Mesothelial cell of epicardium (in vitro differentiated cells): ENCODE measurements at regions not wholly inside any gene's neighbourhood (a gene's known extent, or its start where the extent isn't known, plus 50 kb on each side); places are given as distances from the start of the nearest gene placed in this dataset.

Source experiments
- DNase-seq, 2 experiments: peaks; one replicate each; pipeline ENCODE4 v3.0.0; 2021; ENCODE audit warnings: low spot score in 2 of 2; ENCODE audit not compliant: unreplicated experiment in 2 of 2
- H3K27ac Mint-ChIP-seq: 2 replicates; pipeline ENCODE4 v1.8.0; 2021; ENCODE audit warnings: mixed read lengths
- H3K27me3 Mint-ChIP-seq: 2 replicates; pipeline ENCODE4 v1.8.0; 2021; ENCODE audit warnings: low read depth, mixed read lengths
- H3K36me3 Mint-ChIP-seq: 2 replicates; pipeline ENCODE4 v1.8.0; 2021; ENCODE audit warnings: mixed read lengths
- H3K4me1 Mint-ChIP-seq: 2 replicates; pipeline ENCODE4 v1.8.0; 2021; ENCODE audit warnings: mixed read lengths
- H3K4me3 Mint-ChIP-seq: 2 replicates; pipeline ENCODE4 v1.8.0; 2021; ENCODE audit warnings: mild to moderate bottlenecking, moderate library complexity, mixed read lengths
- H3K9me3 Mint-ChIP-seq: 2 replicates; pipeline ENCODE4 v1.8.0; 2021; ENCODE audit warnings: mixed read lengths
- CTCF ChIP-seq: fragments of 200-600 bp; sonication (generic); IDR thresholded peaks from one replicate; pipeline ENCODE4 v1.5.0; 2021; ENCODE audit warnings: antibody characterized with exemption; ENCODE audit not compliant: unreplicated experiment

GRCh38 chr11:19605520-19606371, 106.9 kb upstream of the NAV2 start:
- Mint-ChIP-seq H3K9me3 (peaks cover 17% of the 10 kb centered on the region), H3K4me1 (peaks cover 4% of the 10 kb centered on the region), H3K27me3 (peaks cover 6% of the 10 kb centered on the region), H3K36me3 (no peaks in the 10 kb centered on the region), H3K4me3 (no peak overlapping the region), H3K27ac (no peak overlapping the region)
- no peak for TF ChIP-seq CTCF
- DNase-seq, result no peak

- H3K27me3 Mint-ChIP-seq, result peaks cover 3% of the 10 kb centered on the region
- H3K27ac Mint-ChIP-seq, result no peak overlapping the region
- peaks cover 4% of the 10 kb centered on the region for H3K4me1 Mint-ChIP-seq
- peaks cover 14% of the 10 kb centered on the region for H3K9me3 Mint-ChIP-seq
- no peak for TF ChIP-seq CTCF
- no peak overlapping the region for H3K4me3 Mint-ChIP-seq
- no peak for DNase-seq
- no peaks in the 10 kb centered on the region for H3K36me3 Mint-ChIP-seq
These were observed 107.8 kb upstream of the NAV2 start for GRCh38 chr11:19604679-19605375.

GRCh38 chr11:19603771-19604170, 108.9 kb upstream of the NAV2 start:
- peaks cover 2% of the 10 kb centered on the region for H3K4me1 Mint-ChIP-seq
- no peak for TF ChIP-seq CTCF
- peaks cover 3% of the 10 kb centered on the region for H3K27me3 Mint-ChIP-seq
- H3K9me3 Mint-ChIP-seq, result peaks cover 14% of the 10 kb centered on the region
- H3K36me3 Mint-ChIP-seq, result no peaks in the 10 kb centered on the region
- H3K27ac Mint-ChIP-seq, result no peak overlapping the region
- H3K4me3 Mint-ChIP-seq, result no peak overlapping the region
- DNase-seq, result no peak

GRCh38 chr11:19602891-19603290, 109.7 kb upstream of the NAV2 start:
- peaks cover 3% of the 10 kb centered on the region for H3K27me3 Mint-ChIP-seq
- no peak for TF ChIP-seq CTCF
- peaks cover 14% of the 10 kb centered on the region for H3K9me3 Mint-ChIP-seq
- H3K4me3 Mint-ChIP-seq, result no peak overlapping the region
- H3K36me3 Mint-ChIP-seq, result no peaks in the 10 kb centered on the region
- no peak overlapping the region for H3K27ac Mint-ChIP-seq
- no peak for DNase-seq
- peaks cover 2% of the 10 kb centered on the region for H3K4me1 Mint-ChIP-seq

GRCh38 chr11:19602406-19602805, 110.2 kb upstream of the NAV2 start:
- Mint-ChIP-seq H3K4me1 (peaks cover 4% of the 10 kb centered on the region), H3K27me3 (peaks cover 3% of the 10 kb centered on the region), H3K27ac (no peak overlapping the region), H3K4me3 (no peak overlapping the region), H3K9me3 (peaks cover 14% of the 10 kb centered on the region), H3K36me3 (no peaks in the 10 kb centered on the region)
- DNase-seq, result no peak
- TF ChIP-seq CTCF, result no peak
